GM18870 (cell line): ENCODE measurements at regions not wholly inside any gene's neighbourhood (a gene's known extent, or its start where the extent isn't known, plus 50 kb on each side); places are given as distances from the start of the nearest gene placed in this dataset.
"Not testable (repeated sequence)": the region's sequence is repeated elsewhere in the genome, so short reads cannot be mapped to it uniquely, and the experiment has no call there.

Source experiments
- ATAC-seq: cut with Tn5 transposase; IDR thresholded peaks from one replicate; pipeline ENCODE4 v1.9.1; 2021; ENCODE audit warnings: moderate library complexity; ENCODE audit not compliant: unreplicated experiment

GRCh38 chr2:175872721-175873120 lies 129.3 kb downstream of the LNPK start:
- no peak for ATAC-seq

GRCh38 chr2:175872005-175872348 lies 130.1 kb downstream of the LNPK start:
- ATAC-seq = no peak

GRCh38 chr2:175871331-175872004 lies 130.6 kb downstream of the LNPK start:
- ATAC-seq = no peak

GRCh38 chr2:175865716-175866115 lies 136.4 kb downstream of the LNPK start:
- no peak for ATAC-seq

GRCh38 chr2:175864137-175864850 lies 137.8 kb downstream of the LNPK start:
- ATAC-seq = no peak

GRCh38 chr2:175861958-175862357 lies 140.1 kb downstream of the LNPK start:
- no peak for ATAC-seq

- ATAC-seq = no peak
Measured at GRCh38 chr2:175855794-175856453, 146.1 kb downstream of the LNPK start.

- ATAC-seq = no peak
Measured at GRCh38 chr2:175855236-175855635, 146.8 kb downstream of the LNPK start.

GRCh38 chr2:175854665-175855064 lies 147.4 kb downstream of the LNPK start:
- no peak for ATAC-seq

GRCh38 chr2:175854129-175854528 lies 147.9 kb downstream of the LNPK start:
- ATAC-seq = no peak

- ATAC-seq = no peak
Measured at GRCh38 chr2:175853616-175853890, 148.5 kb downstream of the LNPK start.

GRCh38 chr2:175852879-175853615 lies 149.0 kb downstream of the LNPK start:
- no peak for ATAC-seq

- no peak for ATAC-seq
Measured at GRCh38 chr2:175847128-175847527, 154.9 kb downstream of the LNPK start.

- ATAC-seq = no peak
Measured at GRCh38 chr2:175844169-175844568, 157.9 kb downstream of the LNPK start.

GRCh38 chr2:175843625-175844024 lies 158.4 kb downstream of the LNPK start:
- no peak for ATAC-seq

- no peak for ATAC-seq
Measured at GRCh38 chr2:175842996-175843395, 159.1 kb downstream of the LNPK start.

GRCh38 chr2:175840765-175841164 lies 161.3 kb downstream of the LNPK start:
- not testable (repeated sequence) for ATAC-seq

- ATAC-seq = no peak
Measured at GRCh38 chr2:175840256-175840655, 161.8 kb downstream of the LNPK start.

GRCh38 chr2:175838979-175839378 lies 163.1 kb downstream of the LNPK start:
- ATAC-seq = no peak

GRCh38 chr2:175837046-175837445 lies 165.0 kb downstream of the LNPK start:
- ATAC-seq = no peak

- no peak for ATAC-seq
Measured at GRCh38 chr2:175836361-175836760, 165.7 kb downstream of the LNPK start.

- no peak for ATAC-seq
Measured at GRCh38 chr2:175834477-175834876, 167.6 kb downstream of the LNPK start.
